ENCODE measurements at regions not wholly inside any gene's neighbourhood (a gene's known extent, or its start where the extent isn't known, plus 50 kb on each side); places are given as distances from the start of the nearest gene placed in this dataset.

GRCh38 chr16:59574296-59574695, 840.2 kb upstream of the GOT2 start:
- TF ChIP-seq CTCF (IDR thresholded peaks at IDR 0.05 in 2 of 3, conservative IDR thresholded peaks at IDR 0.05 in 1 of 3; ENCODE audit: control insufficient read depth in 2 of 3, extremely low read depth in 1 of 3, insufficient read depth in 1 of 3, low read depth in 3 of 3, low read length in 3 of 3) = no peak
- no peak for TF ChIP-seq SIN3A (IDR thresholded peaks at IDR 0.05; ENCODE audit: low read depth, low read length)
- TF ChIP-seq POLR2A (IDR thresholded peaks at IDR 0.05; ENCODE audit: low read depth, low read length) = no peak
- TF ChIP-seq CBFB (IDR thresholded peaks at IDR 0.05; ENCODE audit: low read depth) = no peak
- TF ChIP-seq CHD2 (IDR thresholded peaks at IDR 0.05; ENCODE audit: borderline replicate concordance, low read depth, low read length) = no peak
- no peak for TF ChIP-seq CHD4 (IDR thresholded peaks at IDR 0.05)
- TF ChIP-seq, protein P1, sequence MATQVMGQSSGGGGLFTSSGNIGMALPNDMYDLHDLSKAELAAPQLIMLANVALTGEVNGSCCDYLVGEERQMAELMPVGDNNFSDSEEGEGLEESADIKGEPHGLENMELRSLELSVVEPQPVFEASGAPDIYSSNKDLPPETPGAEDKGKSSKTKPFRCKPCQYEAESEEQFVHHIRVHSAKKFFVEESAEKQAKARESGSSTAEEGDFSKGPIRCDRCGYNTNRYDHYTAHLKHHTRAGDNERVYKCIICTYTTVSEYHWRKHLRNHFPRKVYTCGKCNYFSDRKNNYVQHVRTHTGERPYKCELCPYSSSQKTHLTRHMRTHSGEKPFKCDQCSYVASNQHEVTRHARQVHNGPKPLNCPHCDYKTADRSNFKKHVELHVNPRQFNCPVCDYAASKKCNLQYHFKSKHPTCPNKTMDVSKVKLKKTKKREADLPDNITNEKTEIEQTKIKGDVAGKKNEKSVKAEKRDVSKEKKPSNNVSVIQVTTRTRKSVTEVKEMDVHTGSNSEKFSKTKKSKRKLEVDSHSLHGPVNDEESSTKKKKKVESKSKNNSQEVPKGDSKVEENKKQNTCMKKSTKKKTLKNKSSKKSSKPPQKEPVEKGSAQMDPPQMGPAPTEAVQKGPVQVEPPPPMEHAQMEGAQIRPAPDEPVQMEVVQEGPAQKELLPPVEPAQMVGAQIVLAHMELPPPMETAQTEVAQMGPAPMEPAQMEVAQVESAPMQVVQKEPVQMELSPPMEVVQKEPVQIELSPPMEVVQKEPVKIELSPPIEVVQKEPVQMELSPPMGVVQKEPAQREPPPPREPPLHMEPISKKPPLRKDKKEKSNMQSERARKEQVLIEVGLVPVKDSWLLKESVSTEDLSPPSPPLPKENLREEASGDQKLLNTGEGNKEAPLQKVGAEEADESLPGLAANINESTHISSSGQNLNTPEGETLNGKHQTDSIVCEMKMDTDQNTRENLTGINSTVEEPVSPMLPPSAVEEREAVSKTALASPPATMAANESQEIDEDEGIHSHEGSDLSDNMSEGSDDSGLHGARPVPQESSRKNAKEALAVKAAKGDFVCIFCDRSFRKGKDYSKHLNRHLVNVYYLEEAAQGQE (IDR thresholded peaks at IDR 0.05; ENCODE audit: low read depth, low read length) = no peak
- TF ChIP-seq ZNF622 (IDR thresholded peaks at IDR 0.05) = no peak
- TF ChIP-seq BACH1 (IDR thresholded peaks at IDR 0.05; ENCODE audit: borderline replicate concordance) = no peak
- TF ChIP-seq NFXL1 (IDR thresholded peaks at IDR 0.05; ENCODE audit: borderline replicate concordance) = no peak
- TF ChIP-seq MTA2 (IDR thresholded peaks at IDR 0.05; ENCODE audit: low read depth) = no peak
- TF ChIP-seq CUX1 (IDR thresholded peaks at IDR 0.05; ENCODE audit: insufficient replicate concordance, low read depth, low read length) = no peak
- no peak for TF ChIP-seq RAD21 (IDR thresholded peaks at IDR 0.05; ENCODE audit: insufficient read depth, low read depth, low read length)
- TF ChIP-seq HDGF (IDR thresholded peaks at IDR 0.05) = no peak
